A673 (cell line): ENCODE measurements at regions not wholly inside any gene's neighbourhood (a gene's known extent, or its start where the extent isn't known, plus 50 kb on each side); places are given as distances from the start of the nearest gene placed in this dataset.

ENCODE experiments used
- BruUV-seq: library from RNA; stranded (reverse); fragments of 400-500 nt; replicated peaks from 2 replicates; lab custom pipeline; 2021; lab: Mats Ljungman, UMichigan
- CTCF ChIA-PET: fragments of 300-600 bp; sonication (Branson Sonifier 250); formaldehyde crosslinking; loops from one replicate; lab custom pipeline; 2022; ENCODE audit warnings: antibody characterized with exemption; lab: Charles Lee
- POLR2A ChIA-PET: fragments of 300-600 bp; sonication (Branson Sonifier 250); formaldehyde crosslinking; loops from one replicate; lab custom pipeline; 2022; ENCODE audit warnings: antibody characterized with exemption; ENCODE audit not compliant: low non-redundant PET; lab: Charles Lee
- DNase-seq: peaks from one replicate; pipeline ENCODE4 v3.0.0-alpha.2; 2015; ENCODE audit warnings: low spot score
- H3K27ac ChIP-seq: fragments of 200-600 bp; sonication (generic); 2 replicates; pipeline ENCODE4 v1.5.1; 2016; ENCODE audit warnings: mixed run types, low read depth, mild to moderate bottlenecking, mixed read lengths, antibody characterized with exemption, low read length; ENCODE audit not compliant: poor library complexity, severe bottlenecking
- H3K27me3 ChIP-seq: fragments of 200-600 bp; sonication (generic); replicated peaks from 2 replicates; pipeline ENCODE4 v1.6.1; 2017; ENCODE audit warnings: mixed run types, low read depth, mild to moderate bottlenecking, mixed read lengths, antibody characterized with exemption, low read length; ENCODE audit not compliant: insufficient read depth, poor library complexity
- H3K36me3 ChIP-seq: fragments of 200-600 bp; sonication (generic); 2 replicates; pipeline ENCODE4 v1.6.1; 2016; ENCODE audit warnings: mixed run types, mild to moderate bottlenecking, mixed read lengths, antibody characterized with exemption, low read length; ENCODE audit not compliant: insufficient read depth, poor library complexity, severe bottlenecking
- H3K4me1 ChIP-seq: fragments of 200-600 bp; sonication (generic); 2 replicates; pipeline ENCODE4 v1.6.1; 2017; ENCODE audit warnings: mixed run types, mild to moderate bottlenecking, mixed read lengths, antibody characterized with exemption, low read length; ENCODE audit not compliant: insufficient read depth, poor library complexity, severe bottlenecking
- H3K4me3 ChIP-seq: fragments of 200-600 bp; sonication (generic); 2 replicates; pipeline ENCODE4 v1.5.1; 2016; ENCODE audit warnings: low read depth, mixed run types, mild to moderate bottlenecking, mixed read lengths, low read length; ENCODE audit not compliant: poor library complexity, severe bottlenecking
- H3K9me3 ChIP-seq: fragments of 200-600 bp; sonication (generic); 2 replicates; pipeline ENCODE4 v1.6.1; 2016; ENCODE audit warnings: mixed run types, low read depth, mild to moderate bottlenecking, mixed read lengths, antibody characterized with exemption, low read length; ENCODE audit not compliant: poor library complexity, severe bottlenecking
- CTCF ChIP-seq: fragments of 300-800, 200-600 bp; sonication (generic); conservative IDR thresholded peaks from 2 replicates; pipeline ENCODE4 v1.5.1; 2017; ENCODE audit warnings: low read depth, mild to moderate bottlenecking, antibody characterized with exemption, low read length, moderate library complexity, mixed read lengths
- EZH2 ChIP-seq: fragments of 200-600 bp; sonication (generic); IDR thresholded peaks from 2 replicates; pipeline ENCODE4 v1.6.1; 2017; ENCODE audit warnings: borderline replicate concordance, low read depth, mild to moderate bottlenecking, mixed read lengths, antibody characterized with exemption, low read length; ENCODE audit not compliant: poor library complexity, severe bottlenecking
- intact Hi-C: fragments of 100-400 bp; cut with micrococcal nuclease; formaldehyde crosslinking; loops from one replicate; pipeline ENCODE4 v1.10.0; 2022; ENCODE audit not compliant: unreplicated experiment

GRCh38 chr3:30188713-30189112 lies 417.7 kb upstream of the TGFBR2 start:
- BruUV-seq = no TSS peak

GRCh38 chr3:30189900-30190299 lies 416.5 kb upstream of the TGFBR2 start:
- Histone ChIP-seq H3K4me1 (no peaks in the 10 kb centered on the region), H3K27me3 (no peaks in the 10 kb centered on the region), H3K4me3 (no peak overlapping the region), H3K36me3 (no peaks in the 10 kb centered on the region), H3K9me3 (no peaks in the 10 kb centered on the region), H3K27ac (no peak overlapping the region)
- DNase-seq = no peak
- CTCF ChIA-PET = no interaction called here
- BruUV-seq = no TSS peak
- TF ChIP-seq EZH2 = no peak
- TF ChIP-seq CTCF = no peak
- POLR2A ChIA-PET = no interaction called here
- intact Hi-C loops = no loop called here

More at GRCh38 chr3:30188713-30189112, 417.7 kb upstream of the TGFBR2 start:
- POLR2A ChIA-PET = no interaction called here
- intact Hi-C loops = no loop called here
- H3K27me3 ChIP-seq = no peaks in the 10 kb centered on the region
- TF ChIP-seq CTCF (no peak), EZH2 (no peak)
- H3K9me3 ChIP-seq = no peaks in the 10 kb centered on the region
- peak; percentile 21 for DNase-seq
- H3K4me1 ChIP-seq = peaks cover 6% of the 10 kb centered on the region
- H3K4me3 ChIP-seq = no peak overlapping the region
- no peak overlapping the region for H3K27ac ChIP-seq
- no peaks in the 10 kb centered on the region for H3K36me3 ChIP-seq
- CTCF ChIA-PET = no interaction called here

- no peaks in the 10 kb centered on the region for H3K9me3 ChIP-seq
- TF ChIP-seq EZH2 (no peak), CTCF (no peak)
- H3K36me3 ChIP-seq = no peaks in the 10 kb centered on the region
- no peak for DNase-seq
- H3K27me3 ChIP-seq = no peaks in the 10 kb centered on the region
- H3K4me1 ChIP-seq = peaks cover 9% of the 10 kb centered on the region
- H3K4me3 ChIP-seq = no peak overlapping the region
- ChIA-PET CTCF (interaction anchor here (0.6 kb wide), 1 partner anchor 16 kb away, joined by 3 read pairs; no protein-coding TSS in a partner anchor), POLR2A (no interaction called here)
- no peak overlapping the region for H3K27ac ChIP-seq
- no TSS peak for BruUV-seq
- intact Hi-C loops = no loop called here
These were observed 412.8 kb upstream of the TGFBR2 start for GRCh38 chr3:30193625-30194044.
